HCT116 (cell line): ENCODE measurements at regions not wholly inside any gene's neighbourhood (a gene's known extent, or its start where the extent isn't known, plus 50 kb on each side); places are given as distances from the start of the nearest gene placed in this dataset.

ENCODE experiments used
- ATAC-seq: fragments of 200-7000 bp; cut with Tn5 transposase; 2 replicates; pipeline ENCODE4 v1.9.1; 2020; ENCODE audit warnings: mild to moderate bottlenecking, moderate library complexity
- BruUV-seq: library from RNA; stranded (reverse); fragments of 400-500 nt; replicated peaks from 2 replicates; lab custom pipeline; 2021; lab: Mats Ljungman, UMichigan
- CTCF ChIA-PET: fragments of 300-600 bp; sonication (Branson Sonifier 250); formaldehyde crosslinking; loops from one replicate; lab custom pipeline; 2021; ENCODE audit warnings: antibody characterized with exemption; lab: Charles Lee
- POLR2A ChIA-PET: fragments of 300-600, 350-600 bp; sonication (Branson Sonifier 250); formaldehyde crosslinking; loops from one replicate; lab custom pipeline; 2021; ENCODE audit warnings: antibody characterized with exemption; lab: Charles Lee
- RAD21 ChIA-PET, 2 experiments: fragments of 300-600 bp; sonication (Branson Sonifier 250); formaldehyde crosslinking; loops; one replicate each; lab custom pipeline; 2023; ENCODE audit warnings: low total read pairs in 2 of 2; ENCODE audit not compliant: uncharacterized antibody in 2 of 2, unreplicated experiment in 2 of 2, low non-redundant PET in 1 of 2; lab: Charles Lee
- DNase-seq: peaks from one replicate; pipeline ENCODE4 v3.0.0-alpha.2; 2010; ENCODE audit warnings: low read depth, low spot score
- H2AFZ ChIP-seq: fragments of 200-600 bp; shearing (Covaris generic), sonication (generic); 2 replicates; pipeline ENCODE4 v1.6.1; 2017; ENCODE audit warnings: low read depth, mixed run types, mixed read lengths, antibody characterized with exemption, low read length; ENCODE audit not compliant: poor library complexity, severe bottlenecking
- H3K27ac ChIP-seq: 2 replicates; pipeline ENCODE4 v1.5.1; 2012; ENCODE audit warnings: low read depth, low read length
- H3K27me3 ChIP-seq: fragments of 200-600 bp; sonication (generic); 2 replicates; pipeline ENCODE4 v1.6.1; 2016; ENCODE audit warnings: mixed run types, low read length, mixed read lengths; ENCODE audit not compliant: insufficient read depth
- H3K36me3 ChIP-seq, 2 experiments: fragments of 200-500 bp in 1 of 2; fragments of 200-600 bp in 1 of 2; sonication (Bioruptor generic) in 1 of 2; sonication (generic) in 1 of 2; 2 replicates each; pipeline versions ENCODE4 v1.5.1 to v1.6.1; 2014 to 2016; ENCODE audit warnings: low read length in 2 of 2, inconsistent platforms in 1 of 2, mixed read lengths in 1 of 2, mixed run types in 1 of 2; ENCODE audit not compliant: insufficient read depth in 2 of 2, control insufficient read depth in 1 of 2
- H3K4me1 ChIP-seq, 2 experiments: fragments of 200-600 bp in 1 of 2; sonication (generic) in 1 of 2; 2 replicates each; pipeline versions ENCODE4 v1.5.1 to v1.6.1; 2012 to 2017; ENCODE audit warnings: low read length in 2 of 2, inconsistent platforms in 1 of 2, mild to moderate bottlenecking in 1 of 2, mixed read lengths in 1 of 2, mixed run types in 1 of 2, moderate library complexity in 1 of 2; ENCODE audit not compliant: insufficient read depth in 2 of 2, control insufficient read depth in 1 of 2
- H3K4me2 ChIP-seq: fragments of 200-600 bp; sonication (generic); 2 replicates; pipeline ENCODE4 v1.6.1; 2017; ENCODE audit warnings: mixed run types, low read length, mixed read lengths
- H3K4me3 ChIP-seq, 2 experiments: fragments of 200-600 bp in 1 of 2; sonication (generic) in 1 of 2; replicated peaks in 1 of 2; 2 replicates each; pipeline ENCODE4 v1.5.1; 2011 to 2016; ENCODE audit warnings: low read length in 2 of 2, control low read depth in 1 of 2, low read depth in 1 of 2, mild to moderate bottlenecking in 1 of 2, mixed read lengths in 1 of 2, mixed run types in 1 of 2
- H3K79me2 ChIP-seq: fragments of 200-600 bp; sonication (generic); 2 replicates; pipeline ENCODE4 v1.6.1; 2017; ENCODE audit warnings: mild to moderate bottlenecking, mixed run types, low read length, moderate library complexity, mixed read lengths; ENCODE audit not compliant: insufficient read depth
- H3K9ac ChIP-seq: fragments of 200-600 bp; sonication (generic); 2 replicates; pipeline ENCODE4 v1.6.1; 2016; ENCODE audit warnings: low read length, mixed read lengths
- H3K9me2 ChIP-seq: fragments of 200-600 bp; sonication (generic), shearing (Covaris generic); 2 replicates; pipeline ENCODE4 v1.6.1; 2017; ENCODE audit warnings: mixed run types, mild to moderate bottlenecking, moderate library complexity; ENCODE audit not compliant: insufficient read depth
- H3K9me3 ChIP-seq, 2 experiments: fragments of 200-500 bp in 1 of 2; fragments of 200-600 bp in 1 of 2; sonication (Bioruptor generic) in 1 of 2; sonication (generic) in 1 of 2; 2 replicates each; pipeline ENCODE4 v1.6.1; 2014 to 2017; ENCODE audit warnings: low read length in 2 of 2, mixed read lengths in 2 of 2, inconsistent platforms in 1 of 2, low read depth in 1 of 2, mild to moderate bottlenecking in 1 of 2, mixed run types in 1 of 2, moderate library complexity in 1 of 2; ENCODE audit not compliant: control insufficient read depth in 1 of 2, insufficient read depth in 1 of 2
- H4K20me1 ChIP-seq: fragments of 200-600 bp; sonication (generic), shearing (Covaris generic); 2 replicates; pipeline ENCODE4 v1.6.1; 2017; ENCODE audit warnings: mixed run types, mild to moderate bottlenecking, moderate library complexity; ENCODE audit not compliant: insufficient read depth
- CBX3 ChIP-seq: IDR thresholded peaks from 2 replicates; pipeline ENCODE4 v1.6.1; 2012; ENCODE audit warnings: low read depth
- CEBPB ChIP-seq: IDR thresholded peaks from 2 replicates; pipeline ENCODE4 v1.6.1; 2012; ENCODE audit warnings: low read depth
- EGR1 ChIP-seq: IDR thresholded peaks from 2 replicates; pipeline ENCODE4 v1.6.1; 2012; ENCODE audit warnings: low read depth
- ELF1 ChIP-seq: IDR thresholded peaks from 2 replicates; pipeline ENCODE4 v1.6.1; 2012; ENCODE audit warnings: low read depth, borderline replicate concordance
- EZH2phosphoT487 ChIP-seq: fragments of 200-600 bp; IDR thresholded peaks from 2 replicates; pipeline ENCODE4 v1.6.1; 2018; ENCODE audit warnings: antibody characterized with exemption, borderline replicate concordance
- FOSL1 ChIP-seq: IDR thresholded peaks from 2 replicates; pipeline ENCODE4 v1.6.1; 2012; ENCODE audit warnings: low read depth
- JUND ChIP-seq: IDR thresholded peaks from 2 replicates; pipeline ENCODE4 v1.6.1; 2012
- POLR2A ChIP-seq: IDR thresholded peaks from 2 replicates; pipeline ENCODE4 v1.7.0; 2011; ENCODE audit warnings: borderline replicate concordance; ENCODE audit not compliant: insufficient read depth, insufficient read length; ENCODE audit errors: extremely low read depth
- POLR2AphosphoS5 ChIP-seq: IDR thresholded peaks from 2 replicates; pipeline ENCODE4 v1.6.1; 2011; ENCODE audit warnings: mild to moderate bottlenecking, low read depth, low read length, moderate library complexity
- RAD21 ChIP-seq: IDR thresholded peaks from 2 replicates; pipeline ENCODE4 v1.6.1; 2012; ENCODE audit warnings: low read depth, mild to moderate bottlenecking
- SIN3A ChIP-seq: IDR thresholded peaks from 2 replicates; pipeline ENCODE4 v1.6.1; 2012; ENCODE audit warnings: low read depth
- SP1 ChIP-seq: IDR thresholded peaks from 2 replicates; pipeline ENCODE4 v1.6.1; 2012; ENCODE audit warnings: low read depth
- SRF ChIP-seq: IDR thresholded peaks from 2 replicates; pipeline ENCODE4 v1.6.1; 2012; ENCODE audit warnings: low read depth
- TCF7L2 ChIP-seq: IDR thresholded peaks from 2 replicates; pipeline ENCODE4 v1.7.0; 2011; ENCODE audit warnings: borderline replicate concordance, inconsistent platforms; ENCODE audit not compliant: insufficient read depth, insufficient read length; ENCODE audit errors: extremely low read depth
- YY1 ChIP-seq: IDR thresholded peaks from 2 replicates; pipeline ENCODE4 v1.6.1; 2011; ENCODE audit warnings: low read length, low read depth, moderate library complexity, mild to moderate bottlenecking; ENCODE audit not compliant: insufficient replicate concordance; ENCODE audit errors: extremely low read depth
- ZNF274 ChIP-seq: fragments of 200-500 bp; sonication (Bioruptor generic); IDR thresholded peaks from 2 replicates; pipeline ENCODE4 v1.6.1; 2014; ENCODE audit warnings: mild to moderate bottlenecking, low read depth, low read length, inconsistent platforms
- intact Hi-C: fragments of 100-400 bp; cut with micrococcal nuclease; formaldehyde crosslinking; loops from 2 replicates; pipeline ENCODE4 v1.10.0; 2022
- TF ChIP-seq, protein P1 (sequence below): IDR thresholded peaks from 2 replicates; pipeline ENCODE4 v1.6.1; 2011; ENCODE audit warnings: mild to moderate bottlenecking, low read length, moderate library complexity; ENCODE audit not compliant: insufficient replicate concordance; ENCODE audit errors: extremely low read depth
- TF ChIP-seq, protein P2 (sequence below), 3 experiments: fragments of 200-600 bp in 1 of 3; sonication (generic) in 1 of 3; IDR thresholded peaks in 2 of 3; conservative IDR thresholded peaks in 1 of 3; 2 replicates each; pipeline ENCODE4 v1.5.1; 2012 to 2017; ENCODE audit warnings: low read depth in 2 of 3, low read length in 2 of 3, antibody characterized with exemption in 1 of 3, borderline replicate concordance in 1 of 3, control low read depth in 1 of 3, mild to moderate bottlenecking in 1 of 3, mixed read lengths in 1 of 3, mixed run types in 1 of 3, moderate library complexity in 1 of 3; ENCODE audit not compliant: insufficient read depth in 1 of 3
- TF ChIP-seq, protein P3 (sequence below): IDR thresholded peaks from 2 replicates; pipeline ENCODE4 v1.6.1; 2012
- TF ChIP-seq, protein P4 (sequence below): IDR thresholded peaks from 2 replicates; pipeline ENCODE4 v1.6.1; 2012; ENCODE audit warnings: low read depth

DNA sequence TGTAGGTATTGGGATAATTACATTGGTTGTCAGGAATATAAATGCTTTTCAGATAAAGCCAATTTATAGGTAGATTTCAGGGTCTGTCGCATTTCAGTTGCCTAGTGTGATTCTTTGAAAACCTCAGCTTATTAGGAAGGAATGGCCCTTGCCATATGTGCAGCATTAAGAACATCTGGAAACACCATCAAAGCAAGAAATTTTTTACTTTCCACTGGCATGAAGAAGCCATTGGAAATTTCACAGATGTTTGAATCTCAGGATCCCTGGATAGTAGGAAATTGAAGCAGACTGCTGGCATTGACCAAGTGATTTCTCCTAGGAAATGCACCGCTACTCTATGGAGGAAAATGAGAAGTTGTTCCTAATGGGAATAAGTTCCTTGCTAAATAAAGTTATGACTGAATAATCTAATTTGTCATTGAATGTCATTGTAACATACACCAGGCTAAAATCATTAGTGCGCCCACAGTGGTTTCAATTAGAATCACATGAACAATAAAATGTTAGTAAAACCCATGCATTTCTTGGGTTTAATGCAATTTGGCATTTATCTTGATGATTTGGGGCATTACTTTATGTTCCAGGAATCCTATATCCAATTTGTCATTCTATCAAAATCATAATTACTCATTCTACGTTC lies 950.1 kb downstream of the EPHA7 start:
- CTCF ChIA-PET: no interaction called here

More for the DNA sequence above, 950.1 kb downstream of the EPHA7 start:
- BruUV-seq: no TSS peak
- no peaks in the 10 kb centered on the region for H3K4me1 ChIP-seq
- TF ChIP-seq SIN3A (no peak), TCF7L2 (no peak), EZH2phosphoT487 (no peak), SRF (no peak), JUND (no peak), CEBPB (no peak), SP1 (no peak), ELF1 (no peak), FOSL1 (no peak), POLR2A (no peak), POLR2AphosphoS5 (no peak), RAD21 (no peak), ZNF274 (no peak), CBX3 (no peak), EGR1 (no peak), YY1 (no peak)
- TF ChIP-seq, protein P1, sequence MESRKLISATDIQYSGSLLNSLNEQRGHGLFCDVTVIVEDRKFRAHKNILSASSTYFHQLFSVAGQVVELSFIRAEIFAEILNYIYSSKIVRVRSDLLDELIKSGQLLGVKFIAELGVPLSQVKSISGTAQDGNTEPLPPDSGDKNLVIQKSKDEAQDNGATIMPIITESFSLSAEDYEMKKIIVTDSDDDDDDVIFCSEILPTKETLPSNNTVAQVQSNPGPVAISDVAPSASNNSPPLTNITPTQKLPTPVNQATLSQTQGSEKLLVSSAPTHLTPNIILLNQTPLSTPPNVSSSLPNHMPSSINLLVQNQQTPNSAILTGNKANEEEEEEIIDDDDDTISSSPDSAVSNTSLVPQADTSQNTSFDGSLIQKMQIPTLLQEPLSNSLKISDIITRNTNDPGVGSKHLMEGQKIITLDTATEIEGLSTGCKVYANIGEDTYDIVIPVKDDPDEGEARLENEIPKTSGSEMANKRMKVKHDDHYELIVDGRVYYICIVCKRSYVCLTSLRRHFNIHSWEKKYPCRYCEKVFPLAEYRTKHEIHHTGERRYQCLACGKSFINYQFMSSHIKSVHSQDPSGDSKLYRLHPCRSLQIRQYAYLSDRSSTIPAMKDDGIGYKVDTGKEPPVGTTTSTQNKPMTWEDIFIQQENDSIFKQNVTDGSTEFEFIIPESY: no peak
- TF ChIP-seq, protein P2, sequence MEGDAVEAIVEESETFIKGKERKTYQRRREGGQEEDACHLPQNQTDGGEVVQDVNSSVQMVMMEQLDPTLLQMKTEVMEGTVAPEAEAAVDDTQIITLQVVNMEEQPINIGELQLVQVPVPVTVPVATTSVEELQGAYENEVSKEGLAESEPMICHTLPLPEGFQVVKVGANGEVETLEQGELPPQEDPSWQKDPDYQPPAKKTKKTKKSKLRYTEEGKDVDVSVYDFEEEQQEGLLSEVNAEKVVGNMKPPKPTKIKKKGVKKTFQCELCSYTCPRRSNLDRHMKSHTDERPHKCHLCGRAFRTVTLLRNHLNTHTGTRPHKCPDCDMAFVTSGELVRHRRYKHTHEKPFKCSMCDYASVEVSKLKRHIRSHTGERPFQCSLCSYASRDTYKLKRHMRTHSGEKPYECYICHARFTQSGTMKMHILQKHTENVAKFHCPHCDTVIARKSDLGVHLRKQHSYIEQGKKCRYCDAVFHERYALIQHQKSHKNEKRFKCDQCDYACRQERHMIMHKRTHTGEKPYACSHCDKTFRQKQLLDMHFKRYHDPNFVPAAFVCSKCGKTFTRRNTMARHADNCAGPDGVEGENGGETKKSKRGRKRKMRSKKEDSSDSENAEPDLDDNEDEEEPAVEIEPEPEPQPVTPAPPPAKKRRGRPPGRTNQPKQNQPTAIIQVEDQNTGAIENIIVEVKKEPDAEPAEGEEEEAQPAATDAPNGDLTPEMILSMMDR (IDR thresholded peaks at IDR 0.05 in 2 of 3, conservative IDR thresholded peaks at IDR 0.05 in 1 of 3; ENCODE audit: borderline replicate concordance in 1 of 3, insufficient read depth in 1 of 3, low read depth in 2 of 3, low read length in 2 of 3): no peak
- TF ChIP-seq, protein P3, sequence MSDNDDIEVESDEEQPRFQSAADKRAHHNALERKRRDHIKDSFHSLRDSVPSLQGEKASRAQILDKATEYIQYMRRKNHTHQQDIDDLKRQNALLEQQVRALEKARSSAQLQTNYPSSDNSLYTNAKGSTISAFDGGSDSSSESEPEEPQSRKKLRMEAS: no peak
- TF ChIP-seq, protein P4, sequence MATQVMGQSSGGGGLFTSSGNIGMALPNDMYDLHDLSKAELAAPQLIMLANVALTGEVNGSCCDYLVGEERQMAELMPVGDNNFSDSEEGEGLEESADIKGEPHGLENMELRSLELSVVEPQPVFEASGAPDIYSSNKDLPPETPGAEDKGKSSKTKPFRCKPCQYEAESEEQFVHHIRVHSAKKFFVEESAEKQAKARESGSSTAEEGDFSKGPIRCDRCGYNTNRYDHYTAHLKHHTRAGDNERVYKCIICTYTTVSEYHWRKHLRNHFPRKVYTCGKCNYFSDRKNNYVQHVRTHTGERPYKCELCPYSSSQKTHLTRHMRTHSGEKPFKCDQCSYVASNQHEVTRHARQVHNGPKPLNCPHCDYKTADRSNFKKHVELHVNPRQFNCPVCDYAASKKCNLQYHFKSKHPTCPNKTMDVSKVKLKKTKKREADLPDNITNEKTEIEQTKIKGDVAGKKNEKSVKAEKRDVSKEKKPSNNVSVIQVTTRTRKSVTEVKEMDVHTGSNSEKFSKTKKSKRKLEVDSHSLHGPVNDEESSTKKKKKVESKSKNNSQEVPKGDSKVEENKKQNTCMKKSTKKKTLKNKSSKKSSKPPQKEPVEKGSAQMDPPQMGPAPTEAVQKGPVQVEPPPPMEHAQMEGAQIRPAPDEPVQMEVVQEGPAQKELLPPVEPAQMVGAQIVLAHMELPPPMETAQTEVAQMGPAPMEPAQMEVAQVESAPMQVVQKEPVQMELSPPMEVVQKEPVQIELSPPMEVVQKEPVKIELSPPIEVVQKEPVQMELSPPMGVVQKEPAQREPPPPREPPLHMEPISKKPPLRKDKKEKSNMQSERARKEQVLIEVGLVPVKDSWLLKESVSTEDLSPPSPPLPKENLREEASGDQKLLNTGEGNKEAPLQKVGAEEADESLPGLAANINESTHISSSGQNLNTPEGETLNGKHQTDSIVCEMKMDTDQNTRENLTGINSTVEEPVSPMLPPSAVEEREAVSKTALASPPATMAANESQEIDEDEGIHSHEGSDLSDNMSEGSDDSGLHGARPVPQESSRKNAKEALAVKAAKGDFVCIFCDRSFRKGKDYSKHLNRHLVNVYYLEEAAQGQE: no peak
- no peak overlapping the region for H3K27ac ChIP-seq
- DNase-seq: no peak
- ATAC-seq: no peak
- ChIA-PET RAD21 (no interaction called here), POLR2A (no interaction called here)
- no peak overlapping the region for H3K4me2 ChIP-seq
- no peaks in the 10 kb centered on the region for H3K27me3 ChIP-seq
- no peak overlapping the region for H3K4me3 ChIP-seq
- H3K79me2 ChIP-seq: no peaks in the 10 kb centered on the region
- no peak overlapping the region for H3K9ac ChIP-seq
- peaks cover 4 to 6% of the 10 kb centered on the region in 2 experiments; a peak in 2 of 4 replicates for H3K9me3 ChIP-seq
- no peaks in the 10 kb centered on the region for H3K9me2 ChIP-seq
- no peaks in the 10 kb centered on the region for H4K20me1 ChIP-seq
- H2AFZ ChIP-seq: no peak overlapping the region
- no peaks in the 10 kb centered on the region for H3K36me3 ChIP-seq
- intact Hi-C loops: no loop called here
